Activated T-helper 17 cell treated with anti-CD3 and anti-CD28 coated beads, Interleukin-2, amount 50 U/mL, for 72 hours (primary cell): ENCODE measurements at regions not wholly inside any gene's neighbourhood (a gene's known extent, or its start where the extent isn't known, plus 50 kb on each side); places are given as distances from the start of the nearest gene placed in this dataset.
"Not testable (repeated sequence)": the region's sequence is repeated elsewhere in the genome, so short reads cannot be mapped to it uniquely, and the experiment has no call there.

Experiments used
- ATAC-seq: fragments of 150-1000 bp; cut with Tn5 transposase; replicated peaks from 2 replicates; pipeline ENCODE4 v1.10.0; 2021; ENCODE audit warnings: mild to moderate bottlenecking, moderate library complexity
- H3K27ac Mint-ChIP-seq: one replicate; pipeline ENCODE4 v1.8.0; 2022; ENCODE audit warnings: mixed read lengths
- H3K27me3 Mint-ChIP-seq: one replicate; pipeline ENCODE4 v1.8.0; 2022; ENCODE audit warnings: mixed read lengths
- H3K36me3 Mint-ChIP-seq: one replicate; pipeline ENCODE4 v1.8.0; 2022; ENCODE audit warnings: low read depth, mild to moderate bottlenecking, mixed read lengths
- H3K4me1 Mint-ChIP-seq: one replicate; pipeline ENCODE4 v1.8.0; 2022; ENCODE audit warnings: mixed read lengths
- H3K4me3 Mint-ChIP-seq: one replicate; pipeline ENCODE4 v1.8.0; 2022; ENCODE audit warnings: mild to moderate bottlenecking, mixed read lengths
- H3K9me3 Mint-ChIP-seq: one replicate; pipeline ENCODE4 v1.8.0; 2022; ENCODE audit warnings: mixed read lengths

DNA sequence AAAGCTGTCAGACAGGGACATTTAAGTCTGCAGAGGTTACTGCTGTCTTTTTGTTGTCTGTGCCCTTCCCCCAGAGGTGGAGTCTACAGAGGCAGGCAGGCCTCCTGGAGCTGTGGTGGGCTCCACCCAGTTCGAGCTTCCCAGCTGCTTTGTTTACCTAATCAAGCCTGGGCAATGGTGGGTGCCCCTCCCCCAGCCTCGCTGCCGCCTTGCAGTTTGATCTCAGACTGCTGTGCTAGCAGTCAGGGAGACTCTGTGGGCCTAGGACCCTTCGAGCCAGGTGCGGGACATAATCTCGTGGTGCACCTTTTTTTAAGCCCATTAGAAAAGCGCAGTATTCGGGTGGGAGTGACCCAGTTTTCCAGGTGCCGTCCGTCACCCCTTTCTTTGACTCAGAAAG is 384.2 kb upstream of the SYNCRIP start:
- not testable (repeated sequence) for H3K4me3 Mint-ChIP-seq, H3K4me1 Mint-ChIP-seq, H3K27ac Mint-ChIP-seq, H3K27me3 Mint-ChIP-seq, H3K36me3 Mint-ChIP-seq, ATAC-seq, H3K9me3 Mint-ChIP-seq

DNA sequence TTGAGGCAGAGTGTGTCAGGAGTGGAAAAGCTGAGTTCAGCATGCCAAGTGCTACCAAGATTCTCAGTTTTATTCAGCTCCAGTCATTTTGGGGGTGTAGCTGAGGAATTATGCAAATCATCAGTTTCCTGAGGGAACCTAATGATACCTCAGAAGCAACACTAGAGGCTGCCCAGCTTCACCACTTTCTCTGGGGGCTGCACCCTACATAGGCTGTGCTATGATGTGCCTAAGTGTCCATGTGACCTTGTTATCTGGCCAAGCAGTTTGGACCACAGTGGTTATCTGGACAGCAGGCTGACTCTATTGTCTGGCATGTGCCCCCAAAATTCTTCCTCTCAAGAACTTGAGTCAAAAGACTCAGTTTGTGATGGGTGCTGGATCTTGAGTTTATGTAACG is 374.6 kb upstream of the SYNCRIP start:
- no peak for ATAC-seq
- no peak overlapping the region for H3K27ac Mint-ChIP-seq
- no peaks in the 10 kb centered on the region for H3K4me1 Mint-ChIP-seq
- no peaks in the 10 kb centered on the region for H3K27me3 Mint-ChIP-seq
- no peaks in the 10 kb centered on the region for H3K36me3 Mint-ChIP-seq
- H3K4me3 Mint-ChIP-seq = no peak overlapping the region
- H3K9me3 Mint-ChIP-seq = no peaks in the 10 kb centered on the region

DNA sequence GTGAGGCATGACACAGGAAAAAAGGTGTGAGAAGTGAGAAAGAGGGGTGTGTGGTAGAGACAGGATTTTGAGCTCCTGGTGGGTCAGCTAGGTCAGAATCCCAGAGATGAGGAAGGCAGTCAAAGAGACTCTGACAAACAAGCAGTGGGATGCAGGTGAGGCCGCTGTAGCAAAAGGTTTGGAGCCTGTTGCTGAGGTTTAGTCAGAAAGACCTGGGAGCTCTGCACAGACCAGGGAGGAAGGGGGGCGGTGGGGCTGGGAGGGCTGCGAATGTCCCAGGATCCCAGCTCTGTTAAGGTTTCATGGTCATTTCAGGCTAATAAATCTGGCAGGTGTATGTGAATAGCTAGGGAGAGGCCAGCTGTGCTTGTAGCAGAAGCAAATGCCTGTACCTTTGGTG is 373.9 kb upstream of the SYNCRIP start:
- no peak for ATAC-seq
- Mint-ChIP-seq H3K4me3 (no peak overlapping the region), H3K4me1 (no peaks in the 10 kb centered on the region), H3K27ac (no peak overlapping the region), H3K9me3 (no peaks in the 10 kb centered on the region), H3K36me3 (no peaks in the 10 kb centered on the region), H3K27me3 (no peaks in the 10 kb centered on the region)

DNA sequence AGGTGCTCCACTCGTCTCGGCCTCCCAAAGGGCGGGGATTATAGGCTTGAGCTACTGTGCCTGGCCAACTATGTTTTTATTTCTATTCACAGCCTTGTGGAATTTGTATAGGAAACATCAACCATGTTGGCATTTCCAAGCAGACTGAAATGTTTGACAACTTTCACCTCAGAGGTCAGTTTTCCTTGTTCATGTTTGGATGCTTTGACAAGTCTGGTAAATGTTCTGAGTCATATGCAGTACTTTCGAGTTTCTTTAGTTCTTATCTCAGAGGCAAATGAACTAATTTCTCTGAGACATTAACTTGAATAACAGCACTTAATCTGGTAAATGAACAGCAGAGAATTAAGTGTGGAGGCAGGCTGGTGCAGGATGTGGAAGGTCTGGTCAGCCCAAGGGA is 373.4 kb upstream of the SYNCRIP start:
- no peaks in the 10 kb centered on the region for H3K9me3 Mint-ChIP-seq
- H3K4me3 Mint-ChIP-seq = no peak overlapping the region
- H3K4me1 Mint-ChIP-seq = no peaks in the 10 kb centered on the region
- no peaks in the 10 kb centered on the region for H3K36me3 Mint-ChIP-seq
- H3K27ac Mint-ChIP-seq = no peak overlapping the region
- no peak for ATAC-seq
- no peaks in the 10 kb centered on the region for H3K27me3 Mint-ChIP-seq

DNA sequence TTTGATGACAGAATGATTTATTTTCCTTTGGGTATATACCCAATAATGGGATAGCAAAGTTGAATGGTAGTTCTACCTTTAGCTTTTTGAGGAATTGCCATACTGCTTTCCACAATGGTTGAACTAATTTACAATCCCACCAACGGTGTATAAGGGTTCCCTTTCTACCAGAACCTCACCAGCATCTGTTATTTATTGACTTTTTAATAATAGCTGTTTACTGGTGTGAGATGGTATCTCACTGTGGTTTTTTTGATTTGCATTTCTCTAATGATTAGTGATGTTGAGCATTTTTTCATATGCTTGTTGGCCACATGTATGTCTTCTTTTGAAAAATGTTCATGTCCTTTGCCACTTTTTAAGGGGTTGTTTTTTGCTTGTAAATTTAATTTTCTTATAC is 370.3 kb upstream of the SYNCRIP start:
- H3K4me3 Mint-ChIP-seq = not testable (repeated sequence)

DNA sequence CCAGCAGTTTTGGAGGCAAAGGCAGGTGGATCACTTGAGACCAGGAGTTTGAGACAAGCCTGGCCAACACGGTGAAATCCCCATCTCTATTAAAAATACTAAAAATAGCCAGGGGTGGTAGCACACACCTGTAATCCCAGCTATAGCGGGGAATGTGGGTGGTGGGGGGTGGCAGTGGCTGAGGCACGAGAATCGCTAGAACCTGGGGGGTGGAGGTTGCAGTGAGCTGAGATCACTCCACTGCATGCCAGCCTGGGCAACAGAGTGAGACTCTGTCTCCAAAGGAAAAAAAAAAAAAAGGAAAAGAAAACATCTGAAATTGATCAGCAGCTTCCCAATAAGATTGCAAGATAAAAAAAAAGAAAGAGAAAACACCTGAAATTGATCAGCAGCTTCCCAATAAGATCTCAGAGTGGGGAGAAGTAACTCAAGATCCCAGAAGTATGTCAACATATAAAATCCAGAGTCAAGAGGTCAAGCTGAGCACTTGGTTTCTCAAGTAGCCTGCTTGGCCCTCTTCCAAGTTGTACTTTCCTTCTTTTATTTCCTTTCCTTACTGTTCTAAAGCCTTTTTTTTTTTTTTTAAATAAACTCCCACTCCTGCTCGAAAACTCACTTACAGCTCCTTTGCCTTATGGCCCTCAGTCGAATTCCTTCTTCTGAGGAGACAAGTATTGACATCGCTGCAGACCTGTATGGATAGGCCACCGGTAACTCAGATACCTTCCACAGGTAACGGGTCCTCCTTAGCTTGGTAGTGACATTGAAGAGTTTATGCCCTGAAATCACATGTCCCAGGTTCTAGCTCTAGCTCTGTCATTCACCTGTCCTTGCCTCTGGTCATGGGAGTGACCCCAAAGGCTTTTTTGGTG is 368.5 kb upstream of the SYNCRIP start:
- H3K9me3 Mint-ChIP-seq = no peaks in the 10 kb centered on the region
- no peak for ATAC-seq
- no peaks in the 10 kb centered on the region for H3K27me3 Mint-ChIP-seq
- H3K4me1 Mint-ChIP-seq = no peaks in the 10 kb centered on the region
- no peak overlapping the region for H3K4me3 Mint-ChIP-seq
- no peak overlapping the region for H3K27ac Mint-ChIP-seq
- H3K36me3 Mint-ChIP-seq = no peaks in the 10 kb centered on the region

More for the DNA sequence above, 370.3 kb upstream of the SYNCRIP start:
- not testable (repeated sequence) for H3K9me3 Mint-ChIP-seq, H3K4me1 Mint-ChIP-seq, H3K27me3 Mint-ChIP-seq, ATAC-seq, H3K36me3 Mint-ChIP-seq, H3K27ac Mint-ChIP-seq

DNA sequence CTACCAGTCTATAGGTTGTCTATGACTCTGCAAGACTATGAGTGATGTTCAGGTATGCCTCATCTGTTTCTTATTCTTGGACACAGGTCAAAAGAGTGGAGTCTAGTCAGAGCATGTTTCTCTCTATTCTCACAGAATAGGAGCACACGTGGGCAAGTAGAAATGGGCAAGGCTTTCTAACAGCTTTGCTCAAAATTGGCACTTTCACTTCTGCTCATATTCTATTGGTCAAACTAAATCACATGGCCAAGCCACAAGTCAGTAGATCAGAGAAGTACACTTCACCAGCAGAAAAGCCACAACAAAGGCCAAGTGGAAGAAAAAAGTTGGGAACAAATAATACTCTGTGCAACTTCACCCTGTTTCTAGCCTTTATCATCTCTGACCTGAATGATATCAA is 354.5 kb upstream of the SYNCRIP start:
- no peak overlapping the region for H3K4me3 Mint-ChIP-seq
- H3K27me3 Mint-ChIP-seq = no peaks in the 10 kb centered on the region
- ATAC-seq = no peak
- H3K9me3 Mint-ChIP-seq = peaks cover 6% of the 10 kb centered on the region
- H3K36me3 Mint-ChIP-seq = no peaks in the 10 kb centered on the region
- no peak overlapping the region for H3K27ac Mint-ChIP-seq
- H3K4me1 Mint-ChIP-seq = no peaks in the 10 kb centered on the region

DNA sequence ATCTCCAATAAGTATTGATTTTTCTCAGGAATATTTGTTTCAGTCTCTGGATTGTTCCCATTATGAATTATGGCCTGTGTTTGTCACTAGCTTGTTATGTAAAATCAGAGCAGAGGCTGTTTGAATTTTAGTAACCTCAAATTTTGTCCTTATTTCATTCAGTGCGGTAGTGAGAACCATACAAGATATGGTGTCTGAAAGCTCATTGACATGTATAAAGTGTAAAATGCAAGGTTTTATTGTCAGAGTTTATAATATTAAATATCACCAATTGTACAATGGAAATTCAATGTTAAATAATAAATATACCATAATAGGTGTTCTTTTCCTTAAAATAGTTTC is 353.3 kb upstream of the SYNCRIP start:
- Mint-ChIP-seq H3K9me3 (peaks cover 6% of the 10 kb centered on the region), H3K4me3 (no peak overlapping the region), H3K27me3 (no peaks in the 10 kb centered on the region), H3K4me1 (no peaks in the 10 kb centered on the region), H3K36me3 (no peaks in the 10 kb centered on the region), H3K27ac (no peak overlapping the region)
- no peak for ATAC-seq

DNA sequence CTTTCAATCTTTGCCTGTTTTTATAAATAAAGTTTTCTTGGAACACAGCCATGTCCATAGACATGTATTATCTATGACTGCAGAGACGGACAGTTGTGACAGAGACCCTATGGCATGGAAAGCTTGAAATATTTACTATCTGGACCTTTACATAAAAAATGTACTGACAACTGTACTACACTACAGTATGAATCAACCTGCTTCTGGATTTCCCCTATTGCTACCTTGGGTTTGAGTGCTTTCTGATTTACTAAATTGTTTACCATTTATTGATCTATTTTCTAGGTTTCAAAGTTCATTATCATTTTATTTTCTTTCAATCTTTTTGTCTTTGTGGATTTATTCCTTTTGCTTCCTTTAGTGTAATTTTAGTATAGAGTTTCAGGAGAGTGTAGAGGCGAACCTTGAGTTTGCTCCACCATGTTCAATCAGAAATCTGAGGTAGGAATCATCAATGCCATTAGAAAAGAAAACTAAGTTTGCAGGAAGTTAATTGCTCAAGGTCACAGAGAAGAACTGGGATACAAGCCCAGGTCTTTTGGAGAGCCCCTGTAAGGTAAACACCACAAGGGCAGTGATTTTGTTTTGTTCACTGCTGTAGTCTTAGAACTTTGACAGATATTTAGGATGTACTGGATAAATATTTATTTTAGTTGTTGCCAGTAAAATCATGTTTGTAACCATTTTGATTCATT is 352.8 kb upstream of the SYNCRIP start:
- H3K27me3 Mint-ChIP-seq = no peaks in the 10 kb centered on the region
- H3K36me3 Mint-ChIP-seq = no peaks in the 10 kb centered on the region
- peaks cover 6% of the 10 kb centered on the region for H3K9me3 Mint-ChIP-seq
- H3K4me1 Mint-ChIP-seq = no peaks in the 10 kb centered on the region
- no peak overlapping the region for H3K4me3 Mint-ChIP-seq
- H3K27ac Mint-ChIP-seq = no peak overlapping the region
- no peak for ATAC-seq

DNA sequence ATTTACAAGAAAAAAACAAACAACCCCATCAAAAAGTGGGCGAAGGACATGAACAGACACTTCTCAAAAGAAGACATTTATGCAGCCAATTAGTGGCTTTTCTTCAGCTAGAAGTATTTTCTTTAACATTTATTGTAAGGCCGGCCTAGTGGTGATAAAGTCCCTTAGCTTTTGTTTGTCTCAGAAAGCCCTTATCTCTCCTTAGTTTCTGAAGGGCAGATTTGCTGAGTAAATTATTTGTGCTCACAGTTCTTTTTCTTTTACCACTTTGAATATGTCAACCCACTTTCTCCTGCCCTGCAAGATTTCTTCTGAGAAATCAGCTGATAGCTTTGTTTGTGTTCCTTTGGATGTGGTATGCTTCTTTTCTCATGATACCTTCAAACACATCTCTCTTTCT is 344.0 kb upstream of the SYNCRIP start:
- H3K9me3 Mint-ChIP-seq = peaks cover 11% of the 10 kb centered on the region
- no peak overlapping the region for H3K4me3 Mint-ChIP-seq
- no peaks in the 10 kb centered on the region for H3K36me3 Mint-ChIP-seq
- no peaks in the 10 kb centered on the region for H3K4me1 Mint-ChIP-seq
- no peaks in the 10 kb centered on the region for H3K27me3 Mint-ChIP-seq
- no peak for ATAC-seq
- H3K27ac Mint-ChIP-seq = no peak overlapping the region

DNA sequence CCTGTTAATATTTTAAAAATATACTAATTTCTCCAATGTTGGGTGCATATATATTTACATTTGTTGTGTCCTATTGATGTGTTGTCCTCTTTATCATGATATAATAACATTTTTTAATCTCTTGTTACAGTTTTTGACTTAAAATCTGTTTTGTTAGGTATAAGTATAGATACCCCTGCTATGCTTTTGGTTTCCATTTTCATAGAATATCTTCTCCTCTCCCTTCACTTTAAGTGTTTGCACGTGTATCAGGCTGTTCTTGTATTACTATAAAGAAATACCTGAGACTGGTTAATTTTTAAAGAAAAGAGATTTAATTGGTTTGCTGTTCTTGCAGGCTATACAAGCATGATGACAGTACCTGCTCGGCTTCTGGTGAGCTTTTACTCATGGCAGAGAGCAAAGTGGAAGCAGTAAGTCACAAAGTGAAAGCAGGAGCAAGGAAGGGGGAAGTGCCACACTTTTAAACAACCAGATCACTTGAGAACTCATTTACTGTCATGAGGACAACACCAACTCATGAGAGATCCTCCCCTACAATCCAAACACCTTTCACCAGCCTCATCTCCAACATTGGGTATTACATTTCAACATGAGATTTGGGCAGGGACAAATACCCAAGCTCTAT is 340.5 kb upstream of the SYNCRIP start:
- Mint-ChIP-seq H3K27me3 (no peaks in the 10 kb centered on the region), H3K4me3 (no peak overlapping the region), H3K4me1 (no peaks in the 10 kb centered on the region), H3K9me3 (peaks cover 15% of the 10 kb centered on the region), H3K27ac (no peak overlapping the region), H3K36me3 (no peaks in the 10 kb centered on the region)
- ATAC-seq = no peak

DNA sequence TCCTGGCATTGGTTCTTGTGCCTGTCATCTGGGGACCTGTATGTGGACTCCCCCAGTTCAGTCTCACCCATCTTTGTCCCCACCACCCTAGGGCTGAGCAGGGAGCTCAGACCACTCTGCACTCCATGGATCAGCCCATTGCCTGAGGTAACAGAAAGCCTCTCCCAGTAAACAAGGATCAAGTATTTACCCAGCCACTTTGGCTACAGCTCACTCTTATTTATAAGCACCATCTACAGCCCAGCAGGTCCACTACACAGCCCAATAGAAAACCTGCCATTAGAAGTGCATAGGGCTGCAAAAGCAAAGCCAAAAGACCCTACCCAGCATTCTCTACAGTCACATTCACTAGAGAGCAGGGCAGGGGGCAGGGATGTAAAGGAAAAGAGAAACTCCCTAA is 335.0 kb upstream of the SYNCRIP start:
- no peak for ATAC-seq
- Mint-ChIP-seq H3K4me3 (no peak overlapping the region), H3K27me3 (peaks cover 10% of the 10 kb centered on the region), H3K9me3 (peaks cover 8% of the 10 kb centered on the region), H3K36me3 (no peaks in the 10 kb centered on the region), H3K4me1 (no peaks in the 10 kb centered on the region), H3K27ac (no peak overlapping the region)

DNA sequence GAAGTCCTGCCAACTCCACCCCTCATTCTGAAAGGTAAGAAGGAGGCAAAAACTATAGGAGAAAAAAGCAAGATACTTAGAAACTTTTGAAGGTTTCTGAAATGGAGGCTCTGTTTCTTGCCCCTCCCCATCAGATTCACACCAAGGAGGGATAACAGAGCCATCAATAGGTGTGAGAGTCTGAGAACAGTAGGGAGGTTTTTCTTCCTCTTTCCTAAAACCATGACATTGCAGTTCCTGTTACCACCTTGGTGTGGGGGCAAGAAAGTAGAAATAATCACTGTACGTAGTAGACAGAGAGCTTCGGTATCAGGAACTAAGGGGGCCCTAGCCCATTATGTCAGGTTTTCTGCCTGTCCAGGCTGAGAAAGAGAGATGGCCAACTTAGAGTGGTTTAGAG is 333.3 kb upstream of the SYNCRIP start:
- Mint-ChIP-seq H3K4me3 (no peak overlapping the region), H3K4me1 (no peaks in the 10 kb centered on the region), H3K27ac (no peak overlapping the region)

DNA sequence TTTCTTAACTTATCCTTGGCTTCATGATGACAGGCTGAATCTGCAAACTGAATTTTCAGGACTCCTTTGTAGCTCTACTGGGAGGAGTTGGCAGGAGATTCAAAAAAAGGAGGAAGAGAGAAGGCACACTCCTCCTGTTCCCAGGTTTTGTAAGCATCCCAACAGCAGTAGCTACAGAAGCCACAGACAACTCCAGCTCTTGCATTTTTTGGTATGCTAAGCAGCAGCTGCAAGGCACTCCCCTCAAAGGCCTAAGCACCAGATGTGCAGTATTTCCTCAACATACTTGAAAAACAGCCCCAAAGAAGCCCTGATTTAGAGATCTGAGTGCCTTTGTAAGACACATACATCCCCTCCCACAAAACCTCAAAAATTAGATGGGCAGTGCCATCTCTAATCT is 328.6 kb upstream of the SYNCRIP start:
- H3K36me3 Mint-ChIP-seq = no peaks in the 10 kb centered on the region
- H3K9me3 Mint-ChIP-seq = peaks cover 5% of the 10 kb centered on the region
- H3K4me1 Mint-ChIP-seq = no peaks in the 10 kb centered on the region
- no peak for ATAC-seq
- no peak overlapping the region for H3K27ac Mint-ChIP-seq
- peaks cover 14% of the 10 kb centered on the region for H3K27me3 Mint-ChIP-seq
- no peak overlapping the region for H3K4me3 Mint-ChIP-seq

More for the DNA sequence above, 333.3 kb upstream of the SYNCRIP start:
- ATAC-seq = no peak
- Mint-ChIP-seq H3K36me3 (no peaks in the 10 kb centered on the region), H3K27me3 (peaks cover 10% of the 10 kb centered on the region), H3K9me3 (peaks cover 8% of the 10 kb centered on the region)

DNA sequence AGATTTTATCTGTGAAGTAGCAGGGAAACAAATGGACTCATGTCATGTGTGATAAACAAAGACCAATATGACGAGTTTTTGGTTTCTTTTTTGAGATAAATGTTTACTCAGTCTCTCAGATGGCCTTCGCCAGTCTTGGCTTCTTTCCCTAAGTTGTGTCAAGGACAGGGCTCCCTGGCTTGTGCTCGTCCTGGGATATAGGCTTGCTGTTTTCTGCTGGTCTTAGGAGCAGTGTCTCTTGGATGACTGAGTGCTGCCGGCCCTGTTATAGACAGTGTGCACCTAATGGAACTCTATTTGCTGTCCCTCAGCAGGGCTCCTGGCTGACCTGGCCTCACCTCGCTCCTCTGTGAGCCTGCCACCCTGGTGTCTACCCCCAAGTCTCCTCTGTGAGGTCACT is 324.1 kb upstream of the SYNCRIP start:
- H3K9me3 Mint-ChIP-seq = no peaks in the 10 kb centered on the region
- peaks cover 5% of the 10 kb centered on the region for H3K27me3 Mint-ChIP-seq
- no peaks in the 10 kb centered on the region for H3K4me1 Mint-ChIP-seq
- H3K4me3 Mint-ChIP-seq = no peak overlapping the region
- no peaks in the 10 kb centered on the region for H3K36me3 Mint-ChIP-seq
- no peak for ATAC-seq
- no peak overlapping the region for H3K27ac Mint-ChIP-seq
